ENCODE measurements at regions not wholly inside any gene's neighbourhood (a gene's known extent, or its start where the extent isn't known, plus 50 kb on each side); places are given as distances from the start of the nearest gene placed in this dataset.

- H2AFZ ChIP-seq (ENCODE audit: low read depth), result no peak overlapping the region
- DNase-seq, result no peak
- H4K20me1 ChIP-seq (ENCODE audit: insufficient read depth), result no peaks in the 10 kb centered on the region
- H3K79me2 ChIP-seq (ENCODE audit: insufficient read depth), result no peaks in the 10 kb centered on the region
- 7% methylated on average over 1 of the region's 1 CpG for WGBS (ENCODE audit: low lambda C conversion rate)
- no peak overlapping the region for H3K9ac ChIP-seq
- no peak overlapping the region for H3K4me2 ChIP-seq
- POLR2A ChIA-PET, result no interaction called here
- H3K4me1 ChIP-seq (ENCODE audit: control insufficient read depth in 1 of 2, insufficient read depth in 2 of 2, low read depth in 1 of 2, low read length in 1 of 2), result no peaks in the 10 kb centered on the region
- H3F3A ChIP-seq (replicated peaks; ENCODE audit: insufficient read depth), result no peaks in the 10 kb centered on the region
- TF ChIP-seq FOSL2 (IDR thresholded peaks at IDR 0.05; ENCODE audit: borderline replicate concordance, low read depth), result no peak
- TF ChIP-seq EZH2phosphoT487 (IDR thresholded peaks at IDR 0.05; ENCODE audit: borderline replicate concordance, low read depth), result no peak
- TF ChIP-seq TEAD4 (IDR thresholded peaks at IDR 0.05; ENCODE audit: borderline replicate concordance, insufficient read depth), result no peak
- no peak for TF ChIP-seq FOXM1 (IDR thresholded peaks at IDR 0.05; ENCODE audit: low read depth)
- TF ChIP-seq RCOR1 (IDR thresholded peaks at IDR 0.05; ENCODE audit: low read length), result no peak
- TF ChIP-seq CTCF (IDR thresholded peaks at IDR 0.05), result no peak
- TF ChIP-seq ZBTB33 (IDR thresholded peaks at IDR 0.05; ENCODE audit: borderline replicate concordance, low read depth), result no peak
- no peak for TF ChIP-seq REST (IDR thresholded peaks at IDR 0.05; ENCODE audit: low read depth, low read length)
- TF ChIP-seq USF2 (IDR thresholded peaks at IDR 0.05; ENCODE audit: borderline replicate concordance, low read depth, low read length), result no peak
- no peak for TF ChIP-seq GATA2 (CRISPR knock-in tag; IDR thresholded peaks at IDR 0.05)
- TF ChIP-seq GABPA (IDR thresholded peaks at IDR 0.05; ENCODE audit: low read depth), result no peak
- no peaks in the 10 kb centered on the region for H3K27me3 ChIP-seq (ENCODE audit: insufficient read depth)
- H3K27ac ChIP-seq (ENCODE audit: low read depth in 2 of 2, low read length in 1 of 2), result no peak overlapping the region
- no peaks in the 10 kb centered on the region for H3K36me3 ChIP-seq (replicated peaks in 1 of 2; ENCODE audit: control insufficient read depth in 1 of 2, insufficient read depth in 2 of 2, low read length in 1 of 2)
- no peaks in the 10 kb centered on the region for H3K9me3 ChIP-seq
- CTCF ChIA-PET, result no interaction called here
- no peaks in the 10 kb centered on the region for H3K9me2 ChIP-seq
- no peak overlapping the region for H3K4me3 ChIP-seq (ENCODE audit: low read depth in 2 of 2, low read length in 1 of 2)
These were observed 111.1 kb upstream of the FMR1 start for GRCh38 chrX:147800663-147801062.

Measured in SK-N-SH (cell line).